ENCODE measurements at regions not wholly inside any gene's neighbourhood (a gene's known extent, or its start where the extent isn't known, plus 50 kb on each side); places are given as distances from the start of the nearest gene placed in this dataset.

GRCh38 chr4:133620555-133620954 lies 471.5 kb downstream of the PCDH10 start:
- H3K9me3 ChIP-seq (ENCODE audit: control insufficient read depth, insufficient read depth, low read depth, low read length): no peaks in the 10 kb centered on the region
- H3K4me1 ChIP-seq (ENCODE audit: control insufficient read depth, insufficient read depth, low read length): no peaks in the 10 kb centered on the region
- TF ChIP-seq HIC1 (tag by site-specific recombination; IDR thresholded peaks at IDR 0.05) (no peak), ZNF843 (tag by site-specific recombination; IDR thresholded peaks at IDR 0.05) (no peak), ZNF837 (tag by site-specific recombination; IDR thresholded peaks at IDR 0.05) (no peak), ZEB2 (tag by site-specific recombination; IDR thresholded peaks at IDR 0.05) (no peak), ZNF140 (tag by site-specific recombination; IDR thresholded peaks at IDR 0.05) (no peak), ZNF549 (tag by site-specific recombination; IDR thresholded peaks at IDR 0.05) (no peak), ZNF398 (tag by site-specific recombination; IDR thresholded peaks at IDR 0.05) (no peak), ZNF292 (tag by site-specific recombination; IDR thresholded peaks at IDR 0.05; ENCODE audit: borderline replicate concordance, low read depth) (no peak), ZBTB20 (tag by site-specific recombination; IDR thresholded peaks at IDR 0.05) (no peak), ZNF426 (tag by site-specific recombination; IDR thresholded peaks at IDR 0.05) (no peak), ZBTB44 (tag by site-specific recombination; IDR thresholded peaks at IDR 0.05) (no peak), ATF2 (tag by site-specific recombination; IDR thresholded peaks at IDR 0.05; ENCODE audit: low read depth) (no peak), KLF17 (tag by site-specific recombination; IDR thresholded peaks at IDR 0.05) (no peak), ZNF416 (tag by site-specific recombination; IDR thresholded peaks at IDR 0.05) (no peak), ZBTB17 (tag by site-specific recombination; IDR thresholded peaks at IDR 0.05) (no peak), ZFP3 (tag by site-specific recombination; IDR thresholded peaks at IDR 0.05; ENCODE audit: low read depth) (no peak), KLF8 (tag by site-specific recombination; IDR thresholded peaks at IDR 0.05) (no peak), PRDM10 (tag by site-specific recombination; IDR thresholded peaks at IDR 0.05) (no peak), ZNF670 (tag by site-specific recombination; IDR thresholded peaks at IDR 0.05; ENCODE audit: low read depth) (no peak)
- no peak overlapping the region for H3K27ac ChIP-seq (ENCODE audit: extremely low read depth, low read depth, low read length)
- POLR2A ChIA-PET: no interaction called here
- CTCF ChIA-PET: no interaction called here
- H3K4me3 ChIP-seq (ENCODE audit: low read depth, low read length): no peak overlapping the region
- H3K36me3 ChIP-seq (ENCODE audit: control insufficient read depth in 2 of 2, insufficient read depth in 1 of 2, low read length in 2 of 2): no peaks in the 10 kb centered on the region
